WI38 (cell line): ENCODE measurements at regions not wholly inside any gene's neighbourhood (a gene's known extent, or its start where the extent isn't known, plus 50 kb on each side); places are given as distances from the start of the nearest gene placed in this dataset.

Experiments used
- H3K4me3 ChIP-seq: 2 replicates; pipeline ENCODE4 v1.5.1; 2011; ENCODE audit warnings: low read depth, mild to moderate bottlenecking, control low read depth, low read length
- TF ChIP-seq, protein P1 (sequence below): IDR thresholded peaks from 2 replicates; pipeline ENCODE4 v1.5.1; 2012; ENCODE audit warnings: low read depth, mild to moderate bottlenecking, control low read depth, low read length

DNA sequence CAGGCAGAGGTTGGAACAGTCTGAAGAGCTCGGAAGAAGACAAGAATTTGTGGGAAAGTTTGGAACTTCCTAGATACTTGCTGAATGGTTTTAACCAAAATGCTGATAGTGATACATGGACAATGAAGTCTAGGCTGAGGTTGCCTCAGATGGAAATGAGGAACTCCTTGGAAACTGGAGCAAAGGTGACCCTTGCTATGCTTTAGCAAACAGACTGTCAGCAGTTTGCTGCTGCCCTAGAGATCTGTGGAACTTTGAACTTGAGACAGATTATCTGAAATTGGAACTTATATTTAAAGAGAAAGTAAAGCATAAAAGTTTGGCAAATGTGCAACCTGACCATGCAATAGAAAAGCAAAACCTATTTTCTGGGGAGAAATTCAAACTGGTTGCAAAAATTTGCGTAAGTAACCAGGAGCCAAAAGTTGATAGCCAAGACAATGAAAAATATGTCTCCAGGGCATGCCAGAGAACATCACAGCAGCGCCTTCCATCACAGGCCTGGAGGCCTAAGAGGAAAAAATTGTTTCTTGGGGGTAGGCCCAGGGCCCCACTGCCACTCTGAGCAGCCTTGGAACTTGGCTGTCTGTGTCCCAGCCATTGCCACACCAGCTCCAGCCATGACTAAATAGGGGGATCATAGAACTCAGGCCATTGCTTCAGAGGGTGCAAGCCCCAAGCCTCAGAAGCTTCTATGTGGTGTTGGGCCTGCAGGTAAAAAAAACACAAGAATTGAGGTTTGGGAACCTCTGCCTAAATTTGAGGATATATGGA lies 675.3 kb downstream of the LTN1 start:
- TF ChIP-seq, protein P1, sequence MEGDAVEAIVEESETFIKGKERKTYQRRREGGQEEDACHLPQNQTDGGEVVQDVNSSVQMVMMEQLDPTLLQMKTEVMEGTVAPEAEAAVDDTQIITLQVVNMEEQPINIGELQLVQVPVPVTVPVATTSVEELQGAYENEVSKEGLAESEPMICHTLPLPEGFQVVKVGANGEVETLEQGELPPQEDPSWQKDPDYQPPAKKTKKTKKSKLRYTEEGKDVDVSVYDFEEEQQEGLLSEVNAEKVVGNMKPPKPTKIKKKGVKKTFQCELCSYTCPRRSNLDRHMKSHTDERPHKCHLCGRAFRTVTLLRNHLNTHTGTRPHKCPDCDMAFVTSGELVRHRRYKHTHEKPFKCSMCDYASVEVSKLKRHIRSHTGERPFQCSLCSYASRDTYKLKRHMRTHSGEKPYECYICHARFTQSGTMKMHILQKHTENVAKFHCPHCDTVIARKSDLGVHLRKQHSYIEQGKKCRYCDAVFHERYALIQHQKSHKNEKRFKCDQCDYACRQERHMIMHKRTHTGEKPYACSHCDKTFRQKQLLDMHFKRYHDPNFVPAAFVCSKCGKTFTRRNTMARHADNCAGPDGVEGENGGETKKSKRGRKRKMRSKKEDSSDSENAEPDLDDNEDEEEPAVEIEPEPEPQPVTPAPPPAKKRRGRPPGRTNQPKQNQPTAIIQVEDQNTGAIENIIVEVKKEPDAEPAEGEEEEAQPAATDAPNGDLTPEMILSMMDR, result no peak
- no peak overlapping the region for H3K4me3 ChIP-seq

DNA sequence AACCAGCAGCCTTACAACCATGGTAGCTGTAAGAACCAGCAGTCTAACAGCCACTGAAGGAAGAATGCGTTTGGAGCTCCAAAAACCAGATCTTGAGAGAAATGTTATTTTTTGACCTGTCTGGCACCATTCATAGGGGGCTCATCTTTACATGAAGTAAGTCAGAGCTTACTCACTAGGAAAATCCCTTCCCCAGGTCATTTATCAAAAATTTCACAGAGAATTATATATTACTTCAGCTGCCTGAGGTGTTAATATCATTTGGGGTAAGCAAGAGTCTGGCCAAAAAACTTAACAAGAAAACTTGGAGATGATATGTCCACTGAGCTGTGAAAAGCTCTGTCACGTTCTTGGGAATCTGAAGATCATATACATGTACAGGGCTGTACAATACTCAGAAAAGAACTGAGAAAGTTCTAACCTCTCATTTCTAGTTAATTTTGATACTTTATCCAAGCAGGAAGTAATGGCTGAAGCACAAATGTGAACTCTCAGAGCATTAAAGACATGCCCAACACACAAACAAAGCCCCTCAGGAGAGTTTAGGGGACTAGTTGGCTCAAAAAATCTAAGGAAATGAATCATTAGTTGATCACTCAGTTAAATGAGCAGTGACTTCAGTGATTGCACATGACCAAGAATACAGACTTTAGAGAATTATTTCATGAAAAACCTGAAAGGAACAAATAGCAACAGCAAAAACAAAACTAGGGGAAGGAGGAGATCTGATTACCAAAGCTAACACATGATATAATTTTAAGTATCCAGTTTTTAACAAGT lies 681.1 kb downstream of the LTN1 start:
- H3K4me3 ChIP-seq, result no peak overlapping the region

DNA sequence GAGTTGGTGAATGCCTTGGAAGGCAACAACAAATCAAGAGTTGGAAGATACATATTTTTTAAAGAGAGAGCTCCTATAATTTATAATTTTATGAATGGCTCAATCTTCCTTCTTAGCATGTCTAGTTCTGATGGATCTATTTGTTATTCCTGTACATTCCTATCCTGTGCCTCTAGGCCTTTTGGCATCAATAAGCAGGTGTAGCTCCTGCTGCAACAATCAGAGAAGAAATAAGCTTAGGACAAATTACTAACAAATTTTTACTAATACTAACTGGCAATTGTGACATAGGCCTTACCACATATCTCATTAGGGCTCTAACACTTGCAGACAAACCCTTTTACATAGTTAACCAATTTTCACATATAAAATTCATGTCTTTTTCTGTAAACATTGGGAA lies 682.0 kb downstream of the LTN1 start:
- TF ChIP-seq, protein P1, result no peak
- H3K4me3 ChIP-seq, result no peak overlapping the region

More for the DNA sequence above, 681.1 kb downstream of the LTN1 start:
- TF ChIP-seq, protein P1, result no peak

DNA sequence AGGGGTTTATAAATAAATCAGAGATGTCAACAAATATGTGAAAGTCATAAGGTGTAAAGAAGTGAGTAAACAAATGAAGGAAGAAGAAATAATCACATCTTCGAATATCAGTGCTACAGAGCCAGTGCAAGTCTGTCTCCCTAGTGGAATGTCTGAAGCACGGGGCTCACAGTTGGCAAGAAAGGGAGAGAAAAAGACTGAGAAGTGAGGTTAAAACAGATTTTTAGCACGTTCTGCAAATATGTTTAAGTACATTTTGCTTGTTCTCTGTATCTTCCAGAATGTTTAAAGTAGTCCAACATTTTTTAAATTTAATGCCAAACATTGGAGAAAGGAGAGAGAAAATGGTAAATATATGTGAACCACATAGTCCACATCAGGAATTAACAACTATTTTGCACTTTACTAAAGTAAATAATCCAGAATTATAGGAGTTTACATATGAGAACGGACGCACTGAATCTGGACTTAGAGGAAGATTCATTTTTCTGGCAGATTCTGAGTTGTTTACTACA lies 682.4 kb downstream of the LTN1 start:
- H3K4me3 ChIP-seq, result no peak overlapping the region
- TF ChIP-seq, protein P1, result no peak

DNA sequence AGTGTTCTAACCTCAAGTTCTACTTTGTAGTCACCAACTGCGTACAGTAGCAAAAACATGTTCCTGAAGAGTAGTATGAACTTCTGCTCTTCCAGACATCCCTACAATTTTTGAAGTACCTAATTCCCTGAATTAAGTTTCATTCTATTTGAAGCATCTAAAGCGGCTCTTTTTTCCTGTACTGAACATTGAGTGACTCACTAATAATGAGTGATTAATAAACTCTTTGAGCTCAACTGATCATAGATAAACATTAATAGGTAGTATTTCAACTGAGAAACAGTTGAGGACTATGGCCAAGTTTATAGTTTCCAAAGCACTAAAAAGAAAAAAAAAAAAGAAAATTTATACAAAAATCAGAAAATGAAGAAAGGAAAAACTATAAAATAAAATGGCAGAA lies 683.1 kb downstream of the LTN1 start:
- TF ChIP-seq, protein P1, result no peak
- no peak overlapping the region for H3K4me3 ChIP-seq

DNA sequence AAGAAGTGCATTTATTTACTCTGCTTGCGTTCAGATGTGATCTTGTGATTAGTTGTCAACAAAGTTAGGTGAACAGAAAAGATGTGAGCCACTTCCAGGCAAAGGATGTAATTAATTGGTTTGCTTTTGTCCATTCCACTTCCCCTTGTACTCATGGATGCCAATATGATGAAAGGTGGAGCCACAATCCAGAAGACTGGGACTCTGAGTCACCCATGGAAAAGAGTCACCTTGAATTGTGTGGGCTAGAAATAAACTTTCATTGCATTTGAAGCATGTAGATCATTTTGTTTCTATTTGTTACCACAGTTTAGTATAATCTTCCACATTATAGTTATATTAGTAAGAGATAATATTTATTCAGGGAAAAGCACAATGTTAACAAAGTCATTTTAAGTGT lies 684.2 kb downstream of the LTN1 start:
- TF ChIP-seq, protein P1, result no peak
- H3K4me3 ChIP-seq, result no peak overlapping the region

DNA sequence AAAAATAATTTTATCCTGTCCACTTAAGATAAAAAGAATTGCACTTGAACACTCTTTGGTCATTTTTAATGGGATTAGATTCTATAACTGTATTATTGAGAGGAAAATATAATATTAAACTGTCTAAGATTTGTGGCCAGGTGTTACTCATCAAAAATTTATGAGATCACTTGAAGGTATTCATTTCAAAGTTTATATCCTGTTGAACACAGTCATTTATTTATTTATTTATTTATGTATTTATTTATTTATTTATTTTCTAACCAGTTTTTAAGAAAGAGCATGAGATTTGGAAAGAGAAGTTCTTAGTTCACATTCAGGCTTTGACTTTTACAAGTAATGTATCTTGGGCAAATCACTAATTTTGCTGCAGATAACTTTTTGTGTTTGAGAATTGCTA lies 692.7 kb downstream of the LTN1 start:
- TF ChIP-seq, protein P1, result no peak
- no peak overlapping the region for H3K4me3 ChIP-seq
